Sigmoid colon (tissue), 6 donors: ENCODE measurements at regions not wholly inside any gene's neighbourhood (a gene's known extent, or its start where the extent isn't known, plus 50 kb on each side); places are given as distances from the start of the nearest gene placed in this dataset.

Experiments used
- DNase-seq: peaks from one replicate; pipeline ENCODE4 v3.0.0-alpha.2; 2019
- H3K27ac ChIP-seq, 4 donors: fragments of 200-600 bp; sonication (generic); one replicate each; pipeline ENCODE4 v1.5.1; 2016 to 2019; ENCODE audit warnings: mild to moderate bottlenecking in 1 of 4
- H3K27me3 ChIP-seq, 3 donors: fragments of 200-600 bp; sonication (generic); one replicate each; pipeline ENCODE4 v1.5.1; 2019; ENCODE audit warnings: mild to moderate bottlenecking in 1 of 3
- H3K36me3 ChIP-seq, 4 donors: fragments of 200-600 bp; sonication (generic); one replicate each; pipeline ENCODE4 v1.5.1; 2016 to 2019
- H3K4me1 ChIP-seq, 4 donors: fragments of 200-600 bp; sonication (generic); one replicate each; pipeline ENCODE4 v1.5.1; 2017 to 2019
- H3K4me3 ChIP-seq, 4 donors: fragments of 200-600 bp; sonication (generic); one replicate each; pipeline ENCODE4 v1.5.1; 2017 to 2019; ENCODE audit warnings: mild to moderate bottlenecking in 2 of 4, moderate library complexity in 1 of 4
- H3K9me3 ChIP-seq, 4 donors: fragments of 200-600 bp in 3 of 4; sonication (generic) in 3 of 4; one replicate each; pipeline versions ENCODE4 v1.5.1 to v1.6.1; 2013 to 2019
- CTCF ChIP-seq, 4 experiments: fragments of 450-650 bp in 3 of 4; fragments of 200-600 bp in 1 of 4; IDR thresholded peaks; one replicate each; pipeline ENCODE4 v1.5.1; 2016 to 2019; ENCODE audit warnings: antibody characterized with exemption in 4 of 4, mild to moderate bottlenecking in 3 of 4, moderate library complexity in 2 of 4
- EP300 ChIP-seq, 4 donors: sonication (generic); formaldehyde crosslinking; IDR thresholded peaks; one replicate each; pipeline ENCODE4 v1.6.1; 2017; ENCODE audit warnings: antibody characterized with exemption in 4 of 4
- POLR2A ChIP-seq, 2 donors: fragments of 450-650 bp; IDR thresholded peaks; one replicate each; pipeline ENCODE4 v1.6.1; 2016; ENCODE audit warnings: antibody characterized with exemption in 2 of 2, mild to moderate bottlenecking in 2 of 2, moderate library complexity in 2 of 2
- POLR2AphosphoS5 ChIP-seq, 4 donors: sonication (generic); formaldehyde crosslinking; IDR thresholded peaks; one replicate each; pipeline ENCODE4 v1.6.1; 2017; ENCODE audit warnings: antibody characterized with exemption in 4 of 4
- WGBS, 2 donors: extraction: QIAGEN DNeasy Blood & Tissue Kit; methylation state at CpG; one replicate each; pipeline ENCODE4 v1.1.7; 2013; 5-methylcytosine and 5-hydroxymethylcytosine counted together
- intact Hi-C: fragments of 100-400 bp; cut with DNase I; formaldehyde crosslinking; loops from one replicate; pipeline ENCODE4 v1.15.1; 2023
- donor health status: healthy with polysubstance abuse.
- donor health status: healthy.

- intact Hi-C loops = no loop called here
- Histone ChIP-seq H3K36me3 (no peaks in the 10 kb centered on the region), H3K4me1 (no peaks in the 10 kb centered on the region), H3K4me3 (no peak overlapping the region), H3K9me3 (no peaks in the 10 kb centered on the region), H3K27me3 (no peaks in the 10 kb centered on the region), H3K27ac (no peak overlapping the region)
- WGBS, 2 donors = 38 to 77% methylated on average over 2 of the region's 2 CpGs
- TF ChIP-seq POLR2AphosphoS5 (IDR thresholded peaks at IDR 0.05) = no peak
- no peak for DNase-seq
Measured at GRCh38 chr7:31421607-31422006, 81.1 kb upstream of the NEUROD6 start.

- no peaks in the 10 kb centered on the region for H3K4me1 ChIP-seq
- no peaks in the 10 kb centered on the region for H3K9me3 ChIP-seq
- H3K4me3 ChIP-seq = no peak overlapping the region
- DNase-seq = no peak
- H3K36me3 ChIP-seq = no peaks in the 10 kb centered on the region
- no peaks in the 10 kb centered on the region for H3K27me3 ChIP-seq
- TF ChIP-seq POLR2AphosphoS5 (IDR thresholded peaks at IDR 0.05) = no peak
- TF ChIP-seq EP300 (IDR thresholded peaks at IDR 0.05) = no peak
- TF ChIP-seq CTCF (IDR thresholded peaks at IDR 0.05) = no peak
- no peak for TF ChIP-seq POLR2A (IDR thresholded peaks at IDR 0.05)
- intact Hi-C loops = no loop called here
- no peak overlapping the region for H3K27ac ChIP-seq
Measured at GRCh38 chr7:31423994-31424393, 83.5 kb upstream of the NEUROD6 start.

- no peak for DNase-seq
- Histone ChIP-seq H3K27ac (no peak overlapping the region), H3K9me3 (no peaks in the 10 kb centered on the region), H3K36me3 (no peaks in the 10 kb centered on the region), H3K4me3 (no peak overlapping the region), H3K27me3 (no peaks in the 10 kb centered on the region), H3K4me1 (no peaks in the 10 kb centered on the region)
- TF ChIP-seq EP300 (IDR thresholded peaks at IDR 0.05) (no peak), CTCF (IDR thresholded peaks at IDR 0.05) (no peak), POLR2A (IDR thresholded peaks at IDR 0.05) (no peak), POLR2AphosphoS5 (IDR thresholded peaks at IDR 0.05) (no peak)
- intact Hi-C loops = no loop called here
Measured at GRCh38 chr7:31432176-31432575, 81.7 kb upstream of the ITPRID1 start.

- H3K4me1 ChIP-seq = no peaks in the 10 kb centered on the region
- H3K9me3 ChIP-seq = no peaks in the 10 kb centered on the region
- TF ChIP-seq POLR2AphosphoS5 (IDR thresholded peaks at IDR 0.05) (no peak), CTCF (IDR thresholded peaks at IDR 0.05) (no peak), EP300 (IDR thresholded peaks at IDR 0.05) (no peak)
- no peaks in the 10 kb centered on the region for H3K27me3 ChIP-seq
- intact Hi-C loops = no loop called here
- no peak for DNase-seq
- H3K36me3 ChIP-seq = no peaks in the 10 kb centered on the region
- H3K4me3 ChIP-seq = no peak overlapping the region
- no peak overlapping the region for H3K27ac ChIP-seq
- 63 to 72% methylated on average over 6 of the region's 6 CpGs for WGBS, 2 donors
Measured at GRCh38 chr7:31432836-31433340, 81.0 kb upstream of the ITPRID1 start.

- no peak for DNase-seq
- no peak for TF ChIP-seq POLR2AphosphoS5 (IDR thresholded peaks at IDR 0.05)
- TF ChIP-seq EP300 (IDR thresholded peaks at IDR 0.05) = no peak
- no peak for TF ChIP-seq POLR2A (IDR thresholded peaks at IDR 0.05)
- no peak for TF ChIP-seq CTCF (IDR thresholded peaks at IDR 0.05)
- intact Hi-C loops = no loop called here
Measured at GRCh38 chr7:31437250-31437865, 76.5 kb upstream of the ITPRID1 start.

More at GRCh38 chr7:31437250-31437865, 76.5 kb upstream of the ITPRID1 start:
- Histone ChIP-seq H3K36me3 (no peaks in the 10 kb centered on the region), H3K9me3 (no peaks in the 10 kb centered on the region), H3K27ac (no peak overlapping the region), H3K4me3 (no peak overlapping the region), H3K27me3 (no peaks in the 10 kb centered on the region), H3K4me1 (no peaks in the 10 kb centered on the region)
- 87 to 89% methylated on average over 4 of the region's 4 CpGs for WGBS, 2 donors
